ENCODE measurements at regions not wholly inside any gene's neighbourhood (a gene's known extent, or its start where the extent isn't known, plus 50 kb on each side); places are given as distances from the start of the nearest gene placed in this dataset.

DNA sequence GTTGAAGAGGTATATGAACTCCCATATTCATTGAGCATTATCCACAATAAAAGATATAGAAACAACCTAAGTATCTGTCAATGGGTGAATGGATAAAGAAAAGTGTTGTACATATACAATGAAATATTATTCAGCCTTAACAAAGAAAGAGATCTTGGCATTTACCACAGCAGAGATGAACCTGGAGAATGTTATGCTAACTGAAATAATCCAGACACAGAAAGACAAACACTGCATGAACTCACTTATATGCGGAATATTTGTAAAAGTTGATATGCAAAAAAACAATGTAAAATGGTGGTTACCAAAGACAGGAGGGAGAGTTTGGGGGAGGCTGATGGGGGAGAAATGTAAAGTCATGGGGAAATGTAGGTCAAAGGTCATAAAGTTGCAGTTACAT, 278.7 kb downstream of the ZNF608 start:
- no peak for TF ChIP-seq EZH2 (IDR thresholded peaks at IDR 0.05)
- TF ChIP-seq POLR2AphosphoS5 (IDR thresholded peaks at IDR 0.05; ENCODE audit: borderline replicate concordance, low read depth, low read length), result no peak
